ENCODE measurements at regions not wholly inside any gene's neighbourhood (a gene's known extent, or its start where the extent isn't known, plus 50 kb on each side); places are given as distances from the start of the nearest gene placed in this dataset.

GRCh38 chr5:92548346-92548745 is 1032.7 kb downstream of the NR2F1-AS1 start (continued):
- TF ChIP-seq PRDM15 (CRISPR knock-in tag; IDR thresholded peaks at IDR 0.05) (no peak), RELA (CRISPR knock-in tag; IDR thresholded peaks at IDR 0.05; ENCODE audit: borderline replicate concordance) (no peak), ZNF138 (CRISPR knock-in tag; conservative IDR thresholded peaks at IDR 0.05) (no peak)
- TF ChIP-seq, protein P1, sequence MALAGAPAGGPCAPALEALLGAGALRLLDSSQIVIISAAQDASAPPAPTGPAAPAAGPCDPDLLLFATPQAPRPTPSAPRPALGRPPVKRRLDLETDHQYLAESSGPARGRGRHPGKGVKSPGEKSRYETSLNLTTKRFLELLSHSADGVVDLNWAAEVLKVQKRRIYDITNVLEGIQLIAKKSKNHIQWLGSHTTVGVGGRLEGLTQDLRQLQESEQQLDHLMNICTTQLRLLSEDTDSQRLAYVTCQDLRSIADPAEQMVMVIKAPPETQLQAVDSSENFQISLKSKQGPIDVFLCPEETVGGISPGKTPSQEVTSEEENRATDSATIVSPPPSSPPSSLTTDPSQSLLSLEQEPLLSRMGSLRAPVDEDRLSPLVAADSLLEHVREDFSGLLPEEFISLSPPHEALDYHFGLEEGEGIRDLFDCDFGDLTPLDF (CRISPR knock-in tag; IDR thresholded peaks at IDR 0.05) = no peak
- TF ChIP-seq, protein P2, sequence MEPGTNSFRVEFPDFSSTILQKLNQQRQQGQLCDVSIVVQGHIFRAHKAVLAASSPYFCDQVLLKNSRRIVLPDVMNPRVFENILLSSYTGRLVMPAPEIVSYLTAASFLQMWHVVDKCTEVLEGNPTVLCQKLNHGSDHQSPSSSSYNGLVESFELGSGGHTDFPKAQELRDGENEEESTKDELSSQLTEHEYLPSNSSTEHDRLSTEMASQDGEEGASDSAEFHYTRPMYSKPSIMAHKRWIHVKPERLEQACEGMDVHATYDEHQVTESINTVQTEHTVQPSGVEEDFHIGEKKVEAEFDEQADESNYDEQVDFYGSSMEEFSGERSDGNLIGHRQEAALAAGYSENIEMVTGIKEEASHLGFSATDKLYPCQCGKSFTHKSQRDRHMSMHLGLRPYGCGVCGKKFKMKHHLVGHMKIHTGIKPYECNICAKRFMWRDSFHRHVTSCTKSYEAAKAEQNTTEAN (CRISPR knock-in tag; IDR thresholded peaks at IDR 0.05) = no peak
- TF ChIP-seq, protein P3, sequence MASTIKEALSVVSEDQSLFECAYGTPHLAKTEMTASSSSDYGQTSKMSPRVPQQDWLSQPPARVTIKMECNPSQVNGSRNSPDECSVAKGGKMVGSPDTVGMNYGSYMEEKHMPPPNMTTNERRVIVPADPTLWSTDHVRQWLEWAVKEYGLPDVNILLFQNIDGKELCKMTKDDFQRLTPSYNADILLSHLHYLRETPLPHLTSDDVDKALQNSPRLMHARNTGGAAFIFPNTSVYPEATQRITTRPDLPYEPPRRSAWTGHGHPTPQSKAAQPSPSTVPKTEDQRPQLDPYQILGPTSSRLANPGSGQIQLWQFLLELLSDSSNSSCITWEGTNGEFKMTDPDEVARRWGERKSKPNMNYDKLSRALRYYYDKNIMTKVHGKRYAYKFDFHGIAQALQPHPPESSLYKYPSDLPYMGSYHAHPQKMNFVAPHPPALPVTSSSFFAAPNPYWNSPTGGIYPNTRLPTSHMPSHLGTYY (CRISPR knock-in tag; IDR thresholded peaks at IDR 0.05) = no peak

DNA sequence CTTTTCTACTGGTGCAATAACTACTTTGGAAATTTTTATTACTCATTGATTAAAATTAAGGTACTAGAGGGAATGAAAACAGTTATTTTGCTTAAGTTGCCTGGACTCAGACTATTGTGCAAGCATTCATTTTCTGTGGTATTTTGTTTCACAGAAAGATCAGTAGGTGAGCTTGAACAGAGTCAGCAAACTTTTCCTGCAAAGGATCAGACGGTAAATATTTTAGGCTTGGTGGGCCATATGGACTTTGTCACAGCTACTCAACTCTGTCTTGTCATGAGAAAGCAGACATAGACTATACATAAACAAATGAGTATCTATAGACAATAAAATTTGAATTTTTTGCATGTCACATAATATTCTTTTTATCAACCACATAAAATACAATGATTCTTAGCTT is 1036.4 kb downstream of the NR2F1-AS1 start:
- Mint-ChIP-seq H3K27me3 (ENCODE audit: low read depth) (no peaks in the 10 kb centered on the region), H3K4me3 (no peak overlapping the region), H3K4me1 (no peaks in the 10 kb centered on the region), H3K27ac (no peak overlapping the region), H3K9me3 (peaks cover 9% of the 10 kb centered on the region), H3K36me3 (no peaks in the 10 kb centered on the region)
- ATAC-seq (no peak), DNase-seq (ENCODE audit: low spot score) (no peak)
- CTCF ChIA-PET = no interaction called here
- TF ChIP-seq TCF7 (CRISPR knock-in tag; IDR thresholded peaks at IDR 0.05; ENCODE audit: low read depth) (no peak), PRDM15 (CRISPR knock-in tag; IDR thresholded peaks at IDR 0.05) (no peak), RELA (CRISPR knock-in tag; IDR thresholded peaks at IDR 0.05; ENCODE audit: borderline replicate concordance) (no peak), ZBTB21 (CRISPR knock-in tag; IDR thresholded peaks at IDR 0.05; ENCODE audit: borderline replicate concordance) (no peak), MYBL2 (CRISPR knock-in tag; IDR thresholded peaks at IDR 0.05) (no peak), FOXJ3 (CRISPR knock-in tag; IDR thresholded peaks at IDR 0.05; ENCODE audit: borderline replicate concordance) (no peak), ZNF121 (CRISPR knock-in tag; IDR thresholded peaks at IDR 0.05) (no peak), ZNF423 (CRISPR knock-in tag; IDR thresholded peaks at IDR 0.05) (no peak)
- POLR2A ChIA-PET = no interaction called here

DNA sequence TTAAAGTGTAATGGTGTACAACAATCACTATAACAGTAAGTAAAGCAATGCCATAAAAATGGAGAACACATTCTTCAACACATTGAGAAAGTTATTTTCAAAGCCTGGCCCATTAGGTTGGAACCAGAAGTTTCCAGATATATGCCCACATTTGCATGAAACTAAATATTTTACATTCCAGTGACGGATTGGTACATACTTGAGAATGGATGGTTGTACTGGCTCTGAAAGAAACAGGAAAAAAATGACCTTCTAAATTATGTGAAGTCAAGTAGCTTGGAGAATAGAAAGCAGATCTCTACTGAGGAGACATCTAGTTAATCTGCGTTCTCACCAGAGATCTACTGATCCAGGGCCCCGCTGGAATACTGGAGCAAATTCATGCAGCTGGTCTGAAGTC is 1037.0 kb downstream of the NR2F1-AS1 start:
- ATAC-seq (no peak), DNase-seq (ENCODE audit: low spot score) (no peak)
- H3K4me1 Mint-ChIP-seq = no peaks in the 10 kb centered on the region
- ChIA-PET POLR2A (no interaction called here), CTCF (interaction anchor here (1.2 kb wide), 1 partner anchor 26 kb away, joined by 3 read pairs; no protein-coding TSS in a partner anchor)
- H3K9me3 Mint-ChIP-seq = peaks cover 9% of the 10 kb centered on the region
- H3K4me3 Mint-ChIP-seq = no peak overlapping the region
- H3K27ac Mint-ChIP-seq = no peak overlapping the region
- no peaks in the 10 kb centered on the region for H3K36me3 Mint-ChIP-seq
- H3K27me3 Mint-ChIP-seq (ENCODE audit: low read depth) = no peaks in the 10 kb centered on the region
- TF ChIP-seq FOXP1 (CRISPR knock-in tag; IDR thresholded peaks at IDR 0.05; ENCODE audit: borderline replicate concordance) (no peak), ZNF423 (CRISPR knock-in tag; IDR thresholded peaks at IDR 0.05) (no peak), GABPB1 (CRISPR knock-in tag; IDR thresholded peaks at IDR 0.05) (no peak), EMX1 (CRISPR knock-in tag; IDR thresholded peaks at IDR 0.05) (no peak), SMAD3 (CRISPR knock-in tag; IDR thresholded peaks at IDR 0.05; ENCODE audit: borderline replicate concordance) (no peak), NR3C1 (CRISPR knock-in tag; conservative IDR thresholded peaks at IDR 0.05; ENCODE audit: low read depth) (no peak), RELA (CRISPR knock-in tag; IDR thresholded peaks at IDR 0.05; ENCODE audit: borderline replicate concordance) (no peak)
- TF ChIP-seq, protein P4, sequence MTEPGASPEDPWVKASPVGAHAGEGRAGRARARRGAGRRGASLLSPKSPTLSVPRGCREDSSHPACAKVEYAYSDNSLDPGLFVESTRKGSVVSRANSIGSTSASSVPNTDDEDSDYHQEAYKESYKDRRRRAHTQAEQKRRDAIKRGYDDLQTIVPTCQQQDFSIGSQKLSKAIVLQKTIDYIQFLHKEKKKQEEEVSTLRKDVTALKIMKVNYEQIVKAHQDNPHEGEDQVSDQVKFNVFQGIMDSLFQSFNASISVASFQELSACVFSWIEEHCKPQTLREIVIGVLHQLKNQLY (CRISPR knock-in tag; IDR thresholded peaks at IDR 0.05) = no peak
- TF ChIP-seq, protein P5, sequence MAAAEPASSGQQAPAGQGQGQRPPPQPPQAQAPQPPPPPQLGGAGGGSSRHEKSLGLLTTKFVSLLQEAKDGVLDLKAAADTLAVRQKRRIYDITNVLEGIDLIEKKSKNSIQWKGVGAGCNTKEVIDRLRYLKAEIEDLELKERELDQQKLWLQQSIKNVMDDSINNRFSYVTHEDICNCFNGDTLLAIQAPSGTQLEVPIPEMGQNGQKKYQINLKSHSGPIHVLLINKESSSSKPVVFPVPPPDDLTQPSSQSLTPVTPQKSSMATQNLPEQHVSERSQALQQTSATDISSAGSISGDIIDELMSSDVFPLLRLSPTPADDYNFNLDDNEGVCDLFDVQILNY (CRISPR knock-in tag; IDR thresholded peaks at IDR 0.05) = no peak
